Suprapubic skin (tissue), 4 donors: ENCODE measurements at regions not wholly inside any gene's neighbourhood (a gene's known extent, or its start where the extent isn't known, plus 50 kb on each side); places are given as distances from the start of the nearest gene placed in this dataset.

Experiments used
- DNase-seq, 2 donors: peaks; one replicate each; pipeline ENCODE4 v3.0.0-alpha.2; 2019; ENCODE audit warnings: low spot score in 2 of 2
- H3K27ac ChIP-seq: fragments of 200-600 bp; sonication (generic); one replicate; pipeline ENCODE4 v1.5.1; 2019
- H3K27me3 ChIP-seq: fragments of 200-600 bp; sonication (generic); one replicate; pipeline ENCODE4 v1.5.1; 2019
- H3K36me3 ChIP-seq: fragments of 200-600 bp; sonication (generic); one replicate; pipeline ENCODE4 v1.5.1; 2019
- H3K4me1 ChIP-seq: fragments of 200-600 bp; sonication (generic); one replicate; pipeline ENCODE4 v1.5.1; 2019
- H3K4me3 ChIP-seq: fragments of 200-600 bp; sonication (generic); one replicate; pipeline ENCODE4 v1.5.1; 2019; ENCODE audit warnings: mild to moderate bottlenecking
- H3K9me3 ChIP-seq: fragments of 200-600 bp; sonication (generic); one replicate; pipeline ENCODE4 v1.5.1; 2019
- EP300 ChIP-seq: sonication (generic); formaldehyde crosslinking; IDR thresholded peaks from one replicate; pipeline ENCODE4 v1.6.1; 2017; ENCODE audit warnings: antibody characterized with exemption
- POLR2A ChIP-seq, 2 donors: fragments of 450-650 bp; IDR thresholded peaks; one replicate each; pipeline ENCODE4 v1.6.1; 2017; ENCODE audit warnings: antibody characterized with exemption in 2 of 2, mild to moderate bottlenecking in 2 of 2, moderate library complexity in 2 of 2
- POLR2AphosphoS5 ChIP-seq, 3 donors: sonication (generic); formaldehyde crosslinking; IDR thresholded peaks; one replicate each; pipeline ENCODE4 v1.6.1; 2017; ENCODE audit warnings: antibody characterized with exemption in 3 of 3
- WGBS: methylation state at CpG from one replicate; pipeline ENCODE4 v1.1.5; 2018; 5-methylcytosine and 5-hydroxymethylcytosine counted together
- TF ChIP-seq, protein P1 (sequence below), 2 donors: fragments of 200-600 bp in 1 of 2; fragments of 450-650 bp in 1 of 2; sonication (generic) in 1 of 2; IDR thresholded peaks; one replicate each; pipeline ENCODE4 v1.5.1; 2016 to 2019; ENCODE audit warnings: antibody characterized with exemption in 2 of 2, mild to moderate bottlenecking in 1 of 2, moderate library complexity in 1 of 2

GRCh38 chr10:6713716-6714115, 133.6 kb upstream of the PRKCQ start:
- WGBS: 53% methylated on average over 7 of the region's 7 CpGs
- TF ChIP-seq POLR2A (IDR thresholded peaks at IDR 0.05): no peak
- TF ChIP-seq, protein P1, sequence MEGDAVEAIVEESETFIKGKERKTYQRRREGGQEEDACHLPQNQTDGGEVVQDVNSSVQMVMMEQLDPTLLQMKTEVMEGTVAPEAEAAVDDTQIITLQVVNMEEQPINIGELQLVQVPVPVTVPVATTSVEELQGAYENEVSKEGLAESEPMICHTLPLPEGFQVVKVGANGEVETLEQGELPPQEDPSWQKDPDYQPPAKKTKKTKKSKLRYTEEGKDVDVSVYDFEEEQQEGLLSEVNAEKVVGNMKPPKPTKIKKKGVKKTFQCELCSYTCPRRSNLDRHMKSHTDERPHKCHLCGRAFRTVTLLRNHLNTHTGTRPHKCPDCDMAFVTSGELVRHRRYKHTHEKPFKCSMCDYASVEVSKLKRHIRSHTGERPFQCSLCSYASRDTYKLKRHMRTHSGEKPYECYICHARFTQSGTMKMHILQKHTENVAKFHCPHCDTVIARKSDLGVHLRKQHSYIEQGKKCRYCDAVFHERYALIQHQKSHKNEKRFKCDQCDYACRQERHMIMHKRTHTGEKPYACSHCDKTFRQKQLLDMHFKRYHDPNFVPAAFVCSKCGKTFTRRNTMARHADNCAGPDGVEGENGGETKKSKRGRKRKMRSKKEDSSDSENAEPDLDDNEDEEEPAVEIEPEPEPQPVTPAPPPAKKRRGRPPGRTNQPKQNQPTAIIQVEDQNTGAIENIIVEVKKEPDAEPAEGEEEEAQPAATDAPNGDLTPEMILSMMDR (IDR thresholded peaks at IDR 0.05): no peak
- no peak for TF ChIP-seq POLR2AphosphoS5 (IDR thresholded peaks at IDR 0.05)
- no peak for TF ChIP-seq EP300
- Histone ChIP-seq H3K4me3 (no peak overlapping the region), H3K4me1 (no peaks in the 10 kb centered on the region), H3K9me3 (no peaks in the 10 kb centered on the region), H3K27ac (no peak overlapping the region), H3K27me3 (peaks cover 40% of the 10 kb centered on the region), H3K36me3 (no peaks in the 10 kb centered on the region)
- DNase-seq: no peak

- H3K4me3 ChIP-seq: no peak overlapping the region
- H3K9me3 ChIP-seq: no peaks in the 10 kb centered on the region
- TF ChIP-seq, protein P1 (IDR thresholded peaks at IDR 0.05): no peak
- TF ChIP-seq POLR2AphosphoS5 (IDR thresholded peaks at IDR 0.05): no peak
- no peak for TF ChIP-seq EP300
- no peak for TF ChIP-seq POLR2A (IDR thresholded peaks at IDR 0.05)
- H3K4me1 ChIP-seq: no peaks in the 10 kb centered on the region
- H3K27me3 ChIP-seq: peaks cover 40% of the 10 kb centered on the region
- no peaks in the 10 kb centered on the region for H3K36me3 ChIP-seq
- WGBS: 63% methylated on average over 6 of the region's 6 CpGs
- DNase-seq: no peak
- H3K27ac ChIP-seq: no peak overlapping the region
Observed at GRCh38 chr10:6713120-6713519, 133.0 kb upstream of the PRKCQ start.

DNA sequence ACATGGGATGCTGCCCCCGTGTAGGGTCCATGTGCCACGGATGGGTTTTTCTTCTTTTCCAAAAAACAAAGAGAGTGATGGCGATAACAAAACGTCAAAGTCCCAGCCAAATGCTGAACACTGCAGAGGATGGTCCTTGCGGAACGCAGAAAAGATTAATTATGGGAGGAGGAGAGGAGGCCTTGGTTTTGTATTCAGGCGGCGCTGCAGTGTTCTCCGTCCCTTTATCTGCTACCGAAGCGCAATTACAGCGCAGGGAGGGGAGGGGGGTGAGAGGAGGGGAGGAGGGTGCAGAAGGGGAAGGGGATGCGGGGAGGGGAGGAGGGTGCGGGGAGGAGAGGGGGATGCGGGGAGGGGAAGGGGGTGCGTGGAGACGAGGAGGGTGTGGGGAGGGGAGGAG, 131.8 kb upstream of the PRKCQ start:
- no peak overlapping the region for H3K4me3 ChIP-seq
- H3K27ac ChIP-seq: no peak overlapping the region
- 57% methylated on average over 17 of the region's 17 CpGs for WGBS
- H3K27me3 ChIP-seq: peaks cover 40% of the 10 kb centered on the region
- H3K36me3 ChIP-seq: no peaks in the 10 kb centered on the region
- no peak for DNase-seq
- no peaks in the 10 kb centered on the region for H3K4me1 ChIP-seq
- H3K9me3 ChIP-seq: no peaks in the 10 kb centered on the region
- TF ChIP-seq EP300 (no peak), POLR2A (IDR thresholded peaks at IDR 0.05) (no peak), POLR2AphosphoS5 (IDR thresholded peaks at IDR 0.05) (no peak)
- TF ChIP-seq, protein P1 (IDR thresholded peaks at IDR 0.05): no peak

DNA sequence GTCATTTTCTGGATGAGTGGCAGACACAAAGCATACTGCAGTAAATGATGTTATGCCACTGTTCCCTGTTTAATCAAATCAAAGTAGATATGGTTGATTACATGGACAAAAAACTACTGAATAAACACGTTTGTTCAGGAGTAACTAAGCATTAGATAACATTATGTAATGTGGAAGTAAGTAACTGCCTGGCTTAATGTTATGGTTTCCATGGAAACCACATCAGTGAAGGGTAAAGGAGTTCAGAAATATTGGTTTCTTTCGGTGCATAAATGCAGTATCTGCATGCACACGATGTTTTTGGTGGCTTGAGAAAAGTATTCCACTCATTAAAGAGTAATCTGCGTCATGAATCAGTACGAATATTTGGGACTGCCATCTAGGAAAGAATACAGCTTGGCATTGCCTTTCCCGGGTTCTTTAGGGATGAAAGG, 131.3 kb upstream of the PRKCQ start:
- Histone ChIP-seq H3K27ac (no peak overlapping the region), H3K4me1 (no peaks in the 10 kb centered on the region), H3K36me3 (no peaks in the 10 kb centered on the region), H3K27me3 (peaks cover 41% of the 10 kb centered on the region), H3K4me3 (no peak overlapping the region), H3K9me3 (no peaks in the 10 kb centered on the region)
- TF ChIP-seq POLR2AphosphoS5 (IDR thresholded peaks at IDR 0.05) (no peak), EP300 (no peak), POLR2A (IDR thresholded peaks at IDR 0.05) (no peak)
- TF ChIP-seq, protein P1 (IDR thresholded peaks at IDR 0.05): no peak
- 74% methylated on average over 6 of the region's 6 CpGs for WGBS
- DNase-seq: no peak

DNA sequence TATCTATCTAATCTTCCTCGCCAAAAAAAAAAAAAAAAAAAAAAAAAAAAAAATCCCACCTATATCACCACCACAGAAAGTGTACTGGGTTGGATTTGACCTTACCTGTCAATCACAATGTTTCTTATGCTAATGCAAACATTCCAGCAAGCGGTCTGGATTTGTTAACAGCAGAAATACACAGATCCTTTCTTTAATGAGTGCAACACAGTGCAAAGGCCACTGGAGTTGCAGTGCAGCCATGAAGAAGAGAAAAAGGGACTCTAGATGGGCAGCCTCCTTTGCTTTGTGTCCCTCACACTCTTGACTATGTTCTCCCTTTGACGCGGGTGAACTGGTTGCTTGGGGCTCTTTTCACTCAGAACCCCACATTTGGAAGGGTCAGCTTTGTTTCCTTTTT, 127.3 kb upstream of the PRKCQ start:
- H3K27me3 ChIP-seq: peaks cover 28% of the 10 kb centered on the region
- 90% methylated on average over 4 of the region's 4 CpGs for WGBS

More for the DNA sequence above, 127.3 kb upstream of the PRKCQ start:
- Histone ChIP-seq H3K9me3 (no peaks in the 10 kb centered on the region), H3K4me3 (no peak overlapping the region), H3K4me1 (no peaks in the 10 kb centered on the region), H3K27ac (no peak overlapping the region), H3K36me3 (no peaks in the 10 kb centered on the region)
- no peak for DNase-seq
- TF ChIP-seq POLR2AphosphoS5 (IDR thresholded peaks at IDR 0.05) (no peak), POLR2A (IDR thresholded peaks at IDR 0.05) (no peak), EP300 (no peak)
- TF ChIP-seq, protein P1 (IDR thresholded peaks at IDR 0.05): no peak
